SKM-1 (cell line): ENCODE measurements at regions not wholly inside any gene's neighbourhood (a gene's known extent, or its start where the extent isn't known, plus 50 kb on each side); places are given as distances from the start of the nearest gene placed in this dataset.
"Not testable (repeated sequence)": the region's sequence is repeated elsewhere in the genome, so short reads cannot be mapped to it uniquely, and the experiment has no call there.

Experiments used
- DNase-seq: peaks from one replicate; lab custom pipeline; 2025; ENCODE audit not compliant: unreplicated experiment; lab: John Stamatoyannopoulos, UW

DNA sequence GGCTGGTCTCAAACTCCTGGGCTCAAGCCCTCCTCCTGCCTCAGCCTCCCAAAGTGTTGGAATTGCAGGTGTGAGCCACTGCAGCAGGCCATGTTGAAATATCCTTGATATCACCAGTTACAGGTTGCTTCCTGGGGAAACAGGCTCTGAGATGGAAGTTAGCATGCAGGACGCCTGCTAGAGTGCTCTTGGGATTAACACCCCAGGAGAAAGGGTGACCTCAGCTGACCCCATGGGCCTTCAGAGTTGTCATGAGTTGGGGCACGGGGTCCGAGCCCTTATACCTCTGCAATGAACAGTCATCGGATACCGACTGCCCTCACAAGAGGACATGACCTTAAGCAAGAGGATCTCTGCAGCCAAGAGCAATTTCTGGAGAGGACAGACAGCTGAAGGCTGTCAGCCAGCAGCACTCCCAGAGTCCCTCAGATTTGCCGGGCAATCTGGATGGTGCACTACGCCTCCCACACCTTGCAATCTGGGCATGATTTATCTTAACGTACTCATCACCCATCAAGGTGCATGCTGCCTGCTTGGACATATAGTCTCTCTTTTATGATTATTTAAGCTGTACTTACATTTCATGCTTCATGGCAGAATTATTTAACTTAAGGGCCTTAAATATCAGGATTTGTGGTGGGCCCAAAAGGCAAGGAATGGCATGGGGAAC is 134.6 kb downstream of the ADSS2 start:
- DNase-seq, result no peak

DNA sequence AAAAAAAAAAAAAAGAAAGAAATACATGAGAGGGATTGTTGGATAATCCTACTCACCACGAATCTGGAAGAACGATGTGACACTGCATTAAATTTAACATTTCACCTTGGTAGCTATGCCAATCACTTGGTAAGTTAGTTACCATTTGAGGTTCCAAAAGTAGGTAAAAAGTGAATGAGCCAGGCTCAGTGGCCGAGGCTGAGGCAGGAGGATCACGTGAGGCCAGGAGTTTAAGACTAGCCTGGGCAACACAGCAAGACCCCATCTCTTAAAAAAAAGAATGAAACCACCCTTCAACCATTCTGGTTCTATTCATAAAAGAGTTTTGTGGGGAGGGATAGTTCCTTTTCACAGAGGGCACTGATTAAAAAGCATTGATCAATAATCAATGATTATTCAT is 133.6 kb downstream of the ADSS2 start:
- no peak for DNase-seq

DNA sequence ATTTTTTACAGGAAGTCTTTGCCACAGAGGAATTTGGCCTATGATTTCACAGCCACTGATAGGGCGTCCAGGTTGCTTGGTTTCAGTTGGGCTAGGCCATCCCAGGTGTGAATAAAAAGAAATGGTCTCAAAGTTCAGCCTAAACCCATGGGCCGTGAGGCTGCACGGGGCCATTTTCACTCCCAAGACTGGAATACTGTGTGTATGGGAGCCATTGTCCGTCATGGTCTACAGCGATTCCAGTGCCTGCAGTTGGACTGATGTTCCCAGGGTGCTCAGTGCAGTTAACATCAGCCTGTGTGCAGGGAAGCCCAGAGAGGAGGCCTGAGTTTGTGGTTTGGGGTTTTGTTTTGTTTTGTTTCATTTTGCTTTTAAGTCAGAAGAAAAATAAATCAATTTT is 133.2 kb downstream of the ADSS2 start:
- DNase-seq, result no peak

DNA sequence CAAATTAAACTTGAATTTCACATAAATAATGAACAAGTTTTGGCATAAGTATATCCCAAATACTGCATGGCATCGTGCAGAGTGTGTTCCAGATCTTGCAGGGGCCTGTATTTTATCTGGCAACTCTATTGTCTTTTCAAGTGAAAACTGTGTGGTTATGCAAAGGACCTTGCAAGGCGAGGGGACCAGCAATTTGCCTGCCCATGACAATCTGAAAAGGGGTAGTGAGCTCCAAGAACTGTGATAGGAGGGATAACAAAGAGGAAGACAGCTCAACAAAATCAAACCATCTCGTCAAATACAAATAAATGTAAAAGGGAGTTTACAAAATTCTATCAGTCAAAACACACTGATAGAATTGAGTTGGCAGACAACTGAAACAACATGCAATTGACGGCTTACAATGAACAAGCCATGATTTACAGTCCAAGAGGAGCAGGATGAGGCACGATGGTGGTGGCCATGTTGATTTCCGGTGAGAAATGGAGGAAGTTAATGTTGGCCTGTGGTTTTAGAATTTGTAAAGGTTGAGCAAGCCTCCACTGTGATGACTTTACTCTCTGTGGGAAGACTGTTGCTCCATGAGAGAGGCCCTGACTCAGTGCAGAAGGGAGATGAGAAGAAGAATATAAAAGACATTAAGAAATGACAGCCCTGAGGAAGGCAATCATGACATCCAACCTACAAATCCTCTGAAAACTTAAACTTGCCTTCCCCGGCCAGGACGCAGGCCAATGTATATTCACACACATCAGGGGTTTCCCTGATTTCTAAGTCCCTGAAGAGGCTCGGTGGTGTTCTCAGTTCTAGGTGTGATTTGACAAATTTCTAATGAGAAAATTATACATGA is 132.2 kb downstream of the ADSS2 start:
- DNase-seq, result peak; percentile 100

DNA sequence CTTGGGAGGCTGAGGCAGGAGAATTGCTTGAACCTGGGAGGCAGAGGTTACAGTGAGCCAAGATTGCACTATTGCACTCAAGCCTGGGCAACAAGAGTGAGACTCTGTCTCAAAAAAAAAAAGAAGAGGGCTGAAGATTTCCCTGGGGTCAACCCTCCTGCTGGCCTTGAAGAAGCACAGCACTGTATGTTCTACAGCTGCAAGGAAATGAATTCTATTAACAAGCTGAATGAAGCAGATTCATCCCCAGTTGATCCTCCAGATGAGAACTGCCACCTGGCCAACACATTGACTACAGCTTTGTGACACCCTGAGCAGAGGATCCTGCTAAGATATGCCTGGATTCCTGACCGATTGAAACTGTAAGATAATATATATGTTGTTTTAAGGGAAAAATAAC is 129.5 kb downstream of the ADSS2 start:
- DNase-seq, result no peak

DNA sequence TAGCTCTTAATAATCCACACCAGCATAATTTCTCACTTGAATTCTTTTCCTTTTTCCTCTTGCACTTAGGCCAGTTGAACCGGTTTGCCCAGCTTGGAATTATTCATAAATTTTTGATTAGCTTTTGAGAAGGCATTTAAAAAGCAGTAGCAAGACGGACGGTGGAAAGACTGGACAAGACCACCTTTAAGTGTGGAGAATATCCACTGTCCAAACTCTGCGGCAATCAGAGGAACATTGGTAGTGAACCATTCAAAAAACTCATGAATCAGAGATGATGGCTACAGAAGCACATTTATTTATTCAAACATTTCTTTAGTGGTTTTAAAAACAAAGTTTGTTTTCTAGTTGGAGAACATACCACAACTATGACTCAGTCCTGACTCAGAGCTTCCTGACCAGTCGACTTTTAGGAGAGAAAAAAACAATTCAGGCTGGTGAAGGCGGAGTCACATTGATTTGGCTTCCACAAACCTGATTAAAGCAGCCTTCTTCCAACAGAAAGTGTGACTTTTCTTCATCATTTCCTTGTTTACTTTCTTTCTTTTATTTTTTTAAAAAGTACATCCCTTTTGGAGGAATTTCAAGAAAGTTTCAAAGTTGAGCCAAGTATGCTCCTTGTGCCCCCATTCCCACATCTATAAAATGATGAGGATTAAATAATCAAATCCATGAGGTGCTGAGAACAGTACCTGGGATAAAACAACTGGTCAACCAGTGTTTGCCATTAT is 128.8 kb downstream of the ADSS2 start:
- DNase-seq, result no peak

DNA sequence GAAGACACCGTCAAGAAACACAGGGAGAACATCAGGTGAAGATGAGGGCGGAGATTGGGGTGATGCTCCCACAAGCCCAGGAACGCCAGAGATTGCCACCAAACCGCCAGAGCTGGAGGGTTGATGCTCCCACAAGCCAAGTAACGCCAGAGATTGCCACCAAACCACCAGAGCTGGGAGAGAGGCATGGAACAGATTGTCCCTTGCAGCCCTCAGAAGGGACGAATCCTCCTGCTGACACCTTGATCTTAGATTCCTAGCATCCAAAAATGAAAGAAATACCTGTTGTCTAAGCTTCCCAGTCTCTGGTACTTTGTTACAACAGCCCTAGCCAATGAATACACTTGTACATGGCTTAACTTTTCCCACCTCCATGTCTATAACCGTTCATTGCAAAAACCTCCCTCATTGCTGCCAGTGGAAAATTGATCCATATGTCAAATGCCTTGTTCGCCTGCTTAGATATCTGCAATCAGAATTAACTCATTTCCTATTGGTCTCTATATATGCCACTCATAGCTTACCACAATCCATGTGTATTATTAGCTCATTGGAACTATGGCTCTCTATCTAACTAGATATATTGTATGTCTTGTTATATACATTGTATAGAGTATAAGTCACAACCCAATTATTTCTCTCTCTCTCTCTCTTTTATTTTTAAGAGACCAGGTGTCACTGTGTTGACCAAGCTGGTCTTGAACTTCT is 127.4 kb downstream of the ADSS2 start:
- DNase-seq, result no peak

DNA sequence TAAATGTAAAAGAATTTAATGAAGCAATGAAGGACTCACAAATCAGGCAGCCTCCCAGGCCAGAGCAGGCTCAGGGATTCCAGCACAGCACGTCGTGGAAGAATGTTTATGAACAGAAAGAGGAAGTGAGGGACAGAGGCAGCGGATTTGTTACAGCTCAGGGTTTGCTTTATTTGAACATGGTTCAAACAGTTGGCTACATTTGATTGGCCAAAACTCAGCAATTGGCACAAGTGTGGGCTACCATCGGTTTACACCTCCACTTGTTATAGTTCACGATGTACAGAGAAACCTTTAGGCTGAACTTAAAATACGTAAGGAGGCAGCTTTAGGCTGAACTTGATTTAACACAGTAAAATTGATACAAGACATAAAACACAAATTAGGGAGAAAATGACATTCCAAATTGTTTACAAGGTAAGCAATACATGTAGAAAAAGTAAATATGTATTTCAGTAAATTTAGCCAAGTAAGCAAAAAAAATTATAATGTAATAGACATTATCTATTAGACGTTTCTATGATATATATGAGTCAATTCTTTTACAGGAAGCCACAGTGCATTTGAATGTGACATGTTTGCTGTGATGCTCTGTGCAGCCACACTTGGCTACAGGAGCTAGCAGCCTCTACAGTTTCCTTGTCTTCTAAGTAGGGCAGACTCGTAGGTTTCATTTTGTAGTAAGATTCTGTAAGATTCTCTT is 126.5 kb downstream of the ADSS2 start:
- DNase-seq, result peak; percentile 70

DNA sequence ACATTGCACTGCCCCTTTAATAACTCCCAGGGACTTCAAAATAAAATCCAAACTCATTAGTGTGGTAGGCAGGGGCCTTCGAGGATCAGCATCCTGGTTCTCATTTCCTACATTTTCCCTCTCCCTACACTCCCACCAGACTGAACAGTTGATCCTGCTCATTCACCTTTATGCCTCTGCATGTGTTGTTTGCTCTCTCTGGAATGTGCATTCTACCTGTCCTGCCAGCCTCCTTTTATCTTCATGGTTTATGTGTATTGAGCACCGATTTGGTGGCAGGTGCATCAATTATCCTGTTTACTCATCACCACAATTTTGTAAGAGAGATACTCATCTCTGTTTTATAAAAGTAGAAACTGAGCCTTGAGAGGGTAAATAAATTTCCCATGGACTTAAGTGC is 125.0 kb downstream of the ADSS2 start:
- DNase-seq, result no peak

DNA sequence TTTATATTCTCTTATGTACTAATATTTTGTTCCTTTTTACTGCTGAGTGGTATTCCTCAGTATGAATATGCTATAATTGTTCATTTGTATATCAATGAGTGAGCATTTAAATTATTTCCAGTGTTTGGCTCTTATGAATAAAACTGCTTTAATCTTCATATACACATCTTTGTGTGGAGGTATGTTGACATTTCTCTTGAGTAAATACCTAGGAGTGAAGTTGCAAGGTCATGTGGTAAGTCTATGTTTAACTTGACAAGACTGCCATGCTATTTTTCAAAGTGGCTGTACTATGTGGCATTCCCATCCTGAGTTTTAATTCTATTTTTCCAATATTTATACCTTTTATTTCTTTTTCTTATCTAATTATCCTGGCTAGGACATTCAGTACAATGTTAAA is 124.2 kb downstream of the ADSS2 start:
- no peak for DNase-seq

DNA sequence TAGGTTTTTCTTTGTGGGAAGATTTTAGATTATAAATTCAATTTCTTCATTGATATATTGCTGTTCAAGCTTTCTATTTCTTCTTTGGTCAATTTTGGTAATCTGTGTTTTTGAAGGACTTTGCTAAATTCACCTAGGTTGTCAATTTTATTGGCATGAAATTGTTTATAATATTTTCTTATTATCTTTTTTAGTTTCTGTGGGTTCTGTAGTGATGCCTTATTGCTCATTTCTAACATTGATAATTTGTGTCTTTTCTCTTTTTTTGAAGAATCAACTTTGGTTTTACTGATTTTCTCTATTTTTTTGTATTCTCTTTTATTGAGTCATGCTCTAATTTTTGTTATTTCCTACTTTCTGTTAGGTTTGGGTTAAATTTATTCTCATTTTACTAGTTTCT is 123.2 kb downstream of the ADSS2 start:
- no peak for DNase-seq

DNA sequence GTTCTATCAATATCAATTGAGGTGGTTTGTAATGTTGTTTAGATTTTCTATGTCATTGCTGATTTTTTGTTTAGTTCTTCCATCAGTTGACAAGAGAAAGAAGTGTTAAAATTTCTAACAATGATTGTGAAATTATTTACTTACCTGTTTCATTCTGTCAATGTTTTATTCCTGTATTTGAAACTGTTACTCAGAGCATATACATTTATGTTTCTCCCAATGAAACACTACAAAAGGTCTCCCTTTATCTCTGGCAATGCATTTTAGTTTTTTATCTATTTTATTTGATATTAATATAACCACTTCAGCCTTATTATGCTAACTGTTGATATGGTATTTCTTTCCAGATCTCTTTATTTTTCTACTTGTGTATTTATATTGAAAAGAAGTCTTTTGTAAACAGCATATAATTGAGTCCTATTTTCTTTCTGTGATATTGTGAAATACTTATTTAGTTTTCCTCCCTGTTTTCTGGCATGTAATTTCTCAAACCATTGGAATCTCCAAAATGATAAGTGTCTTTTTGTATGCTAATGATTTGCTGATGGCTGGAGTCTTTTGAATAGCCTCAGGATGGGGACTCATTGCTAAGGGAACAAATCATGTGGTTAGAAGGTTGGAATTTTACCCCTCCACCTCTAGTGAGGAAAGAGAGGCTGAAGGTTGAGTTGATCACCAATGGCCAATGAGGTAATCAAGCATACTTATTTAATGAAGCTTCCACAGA is 122.0 kb downstream of the ADSS2 start:
- DNase-seq, result no peak

DNA sequence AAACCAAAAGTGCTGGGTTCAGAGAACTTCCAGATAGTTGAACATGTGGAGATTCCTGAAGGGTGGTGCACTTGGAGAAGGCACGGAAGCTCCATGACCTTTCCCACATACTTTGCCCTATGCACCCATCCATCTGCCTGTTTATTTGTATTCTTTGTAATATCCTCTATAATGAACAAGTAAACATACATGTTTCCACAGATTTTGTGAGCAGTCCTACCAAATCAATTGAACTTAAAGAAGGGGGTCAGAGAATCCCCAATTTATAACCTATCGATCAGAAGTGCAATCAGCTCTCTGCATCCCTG is 121.4 kb downstream of the ADSS2 start:
- no peak for DNase-seq

DNA sequence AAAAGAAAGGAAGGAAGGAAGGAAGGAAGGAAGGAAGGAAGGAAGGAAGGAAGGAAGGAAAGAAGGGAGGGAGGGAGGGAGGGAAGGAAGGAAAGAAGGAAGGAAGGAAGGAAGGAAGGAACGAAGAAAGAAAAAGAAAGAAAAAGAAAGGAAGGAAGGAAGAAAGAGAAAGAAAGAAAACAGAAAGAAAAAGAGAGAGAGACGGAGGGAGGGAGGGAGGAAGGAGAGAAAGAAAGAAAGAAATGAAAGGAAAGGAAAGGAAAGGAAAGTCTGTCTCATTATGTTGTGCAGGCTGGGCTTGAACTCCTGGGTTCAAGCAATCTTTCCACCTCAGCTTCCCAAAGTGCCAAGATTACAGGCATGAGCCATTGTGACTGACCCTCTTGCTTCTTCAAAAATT is 118.9 kb downstream of the ADSS2 start:
- not testable (repeated sequence) for DNase-seq

DNA sequence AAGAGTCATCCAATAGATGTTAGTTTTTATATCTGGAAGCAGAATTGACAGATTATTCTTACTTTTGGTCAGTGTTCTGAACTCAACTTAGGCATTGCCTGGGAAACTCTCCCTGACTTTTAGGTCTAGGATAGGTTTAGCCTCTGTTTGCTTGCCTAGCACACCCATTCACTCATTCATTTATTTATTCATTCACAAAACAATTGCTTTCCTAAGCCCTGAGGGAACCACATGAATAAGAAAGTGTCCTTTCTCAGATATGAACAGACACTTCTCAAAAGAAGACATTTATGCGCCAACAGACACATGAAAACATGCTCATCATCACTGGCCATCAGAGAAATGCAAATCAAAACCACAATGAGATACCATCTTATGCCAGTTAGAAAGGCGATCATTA is 117.4 kb downstream of the ADSS2 start:
- DNase-seq, result not testable (repeated sequence)

DNA sequence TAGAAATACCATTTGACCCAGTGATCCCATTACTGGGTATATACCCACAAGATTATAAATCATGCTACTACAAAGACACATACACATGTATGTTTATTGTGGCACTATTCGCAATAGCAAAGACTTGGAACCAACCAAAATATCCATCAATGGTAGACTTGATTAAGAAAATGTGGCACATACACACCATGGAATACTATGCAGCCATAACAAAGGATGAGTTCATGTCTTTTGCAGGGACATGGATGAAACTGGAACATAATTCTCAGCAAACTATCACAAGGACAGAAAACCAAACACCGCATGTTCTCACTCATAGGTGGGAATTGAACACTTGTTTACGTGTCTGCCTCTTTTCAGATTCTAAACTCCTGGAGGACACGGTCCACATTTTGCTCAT is 116.9 kb downstream of the ADSS2 start:
- DNase-seq, result not testable (repeated sequence)

DNA sequence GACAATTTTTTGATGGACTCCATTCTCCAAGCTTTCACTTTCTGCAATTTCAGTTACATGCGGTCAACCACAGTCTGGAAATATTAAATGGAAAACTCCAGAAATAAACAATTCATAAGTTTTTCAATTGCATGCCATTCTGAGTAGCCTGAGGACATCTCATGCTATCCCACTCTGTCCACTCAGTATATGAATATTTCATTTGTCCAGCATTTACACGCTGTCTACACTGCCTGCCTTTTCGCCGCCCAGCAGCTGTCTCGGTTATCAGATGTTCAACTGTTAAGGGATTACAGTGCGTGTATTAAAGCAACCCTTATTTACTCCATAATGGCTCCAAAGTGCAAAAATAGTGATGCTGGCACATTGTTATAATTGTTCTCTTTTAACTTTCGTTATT is 116.3 kb downstream of the ADSS2 start:
- no peak for DNase-seq

DNA sequence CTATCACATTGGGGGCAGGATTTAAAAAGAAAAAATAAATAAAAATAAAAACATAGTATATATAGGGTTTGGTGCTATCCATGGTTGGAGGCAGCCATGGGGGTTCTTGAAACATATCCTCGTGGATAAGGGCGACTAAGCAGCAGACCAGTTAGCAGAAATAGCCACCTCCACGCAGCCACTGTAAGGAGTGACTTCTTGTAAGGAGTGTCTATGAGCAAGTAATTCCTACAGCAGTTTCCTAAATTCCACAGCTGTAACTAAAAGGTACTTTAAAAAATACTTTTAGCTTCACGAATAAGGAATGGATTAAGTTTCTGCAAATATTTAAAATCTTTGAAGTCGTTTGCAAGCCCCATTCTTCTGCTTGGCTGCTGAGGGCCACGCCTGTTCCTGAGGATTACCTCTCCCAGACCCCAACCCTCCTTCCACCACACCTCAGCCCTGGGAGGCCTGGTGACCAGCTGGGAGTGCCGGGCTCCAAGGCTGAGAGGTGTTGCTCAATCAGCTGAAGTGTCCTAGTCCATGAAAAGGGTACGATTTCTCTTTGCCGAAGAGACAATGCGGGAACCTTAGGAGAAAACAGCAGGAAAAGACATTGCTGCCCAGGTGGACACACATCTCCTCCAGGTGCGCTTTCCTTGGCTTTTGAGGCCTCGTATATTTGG is 115.3 kb downstream of the ADSS2 start:
- no peak for DNase-seq

DNA sequence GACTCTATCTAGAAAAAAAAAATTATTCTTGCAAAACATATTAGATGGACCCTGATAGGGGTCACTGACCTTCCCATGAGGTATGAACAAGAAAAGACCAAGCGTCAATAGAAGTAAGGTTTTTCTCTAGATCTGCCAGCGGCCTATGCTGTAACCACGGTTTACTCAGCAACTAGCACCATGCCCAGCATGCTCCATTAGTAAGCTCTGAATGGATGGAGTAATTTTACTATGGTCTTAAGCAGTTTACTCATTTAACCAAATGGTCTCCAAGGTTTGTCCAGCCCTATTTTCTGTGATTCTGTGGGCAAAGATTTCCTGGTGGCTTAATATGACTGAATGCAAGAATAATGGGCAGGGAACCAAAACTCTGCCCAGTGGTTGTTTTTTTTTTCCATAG is 113.9 kb downstream of the ADSS2 start:
- no peak for DNase-seq
